ENCODE measurements at regions not wholly inside any gene's neighbourhood (a gene's known extent, or its start where the extent isn't known, plus 50 kb on each side); places are given as distances from the start of the nearest gene placed in this dataset.

GRCh38 chr19:23512151-23512925 lies 117.1 kb upstream of the ZNF91 start:
- H2BK120ac ChIP-seq (ENCODE audit: low read depth, low read length, poor library complexity, severe bottlenecking): no peak overlapping the region
- no peak overlapping the region for H4K8ac ChIP-seq (replicated peaks; ENCODE audit: insufficient read length, low read depth, low read length)
- no peaks in the 10 kb centered on the region for H4K20me1 ChIP-seq (ENCODE audit: control insufficient read depth, insufficient read depth, insufficient read length)
- TF ChIP-seq CTCF (conservative IDR thresholded peaks at IDR 0.05): no peak
- peaks cover 90 to 93% of the 10 kb centered on the region in 2 experiments for H3K9me3 Mint-ChIP-seq
- H2BK15ac ChIP-seq (ENCODE audit: low read depth, low read length): no peak overlapping the region
- no peak overlapping the region for H3K9ac ChIP-seq (ENCODE audit: extremely low read depth, insufficient read length, low read length)
- H3K56ac ChIP-seq (ENCODE audit: insufficient read length, low read depth, low read length): no peak overlapping the region
- WGBS (ENCODE audit: extremely low coverage, insufficient read length, low lambda C conversion rate): no CpG with 5 or more reads among the region's 24 CpGs
- DNase-seq: no peak
- H2AFZ ChIP-seq (ENCODE audit: low read length): no peak overlapping the region
- H3K4me1 Mint-ChIP-seq: no peaks in the 10 kb centered on the region
- H3K9me3 ChIP-seq (ENCODE audit: control insufficient read depth, low read depth, low read length): peaks cover 30% of the 10 kb centered on the region
- H4K5ac ChIP-seq (ENCODE audit: insufficient read length, low read depth, low read length): no peak overlapping the region
- H3K27ac ChIP-seq (ENCODE audit: insufficient read length, low read depth, low read length): no peak overlapping the region
- H3K27me3 ChIP-seq (ENCODE audit: insufficient read depth, low read length): no peaks in the 10 kb centered on the region
- H3K79me2 ChIP-seq (ENCODE audit: insufficient read depth, low read length): no peaks in the 10 kb centered on the region
- H3K27me3 Mint-ChIP-seq (ENCODE audit: low read depth): peaks cover 2% of the 10 kb centered on the region; the same call in 1 of the 2 replicates
- no peaks in the 10 kb centered on the region for H3K23me2 ChIP-seq (ENCODE audit: insufficient read length, low read depth, low read length, poor library complexity, severe bottlenecking)
- H2BK20ac ChIP-seq (ENCODE audit: low read depth, low read length, poor library complexity, severe bottlenecking): no peak overlapping the region
- no peak overlapping the region for H2BK12ac ChIP-seq (ENCODE audit: insufficient read length, low read depth, low read length)
- no peak overlapping the region for H3T11ph ChIP-seq (ENCODE audit: low read length)
- no peak overlapping the region for H3K4me3 Mint-ChIP-seq
- no peak overlapping the region for H2AK5ac ChIP-seq (ENCODE audit: insufficient read length, low read length)
- H3K18ac ChIP-seq (ENCODE audit: insufficient read length, low read depth, low read length): no peak overlapping the region
- no peak overlapping the region for H3K4me2 ChIP-seq (ENCODE audit: insufficient read depth, insufficient read length, low read length)
- no peak overlapping the region for H3K27ac Mint-ChIP-seq
- H3K23ac ChIP-seq (ENCODE audit: insufficient read length, low read depth, low read length): no peak overlapping the region
- no peak overlapping the region for H3K14ac ChIP-seq (ENCODE audit: insufficient read depth, low read length)
- peaks cover 3 to 21% (median 5%) of the 10 kb centered on the region in 3 experiments; a peak in 6 of 7 replicates for H3K36me3 Mint-ChIP-seq (ENCODE audit: insufficient read depth in 1 of 3, low read depth in 3 of 3)
- no peaks in the 10 kb centered on the region for H3K79me1 ChIP-seq (ENCODE audit: insufficient read depth, low read depth, low read length, poor library complexity, severe bottlenecking)
- H3K4ac ChIP-seq (ENCODE audit: low read depth, low read length): no peak overlapping the region
- no peak overlapping the region for H2BK5ac ChIP-seq (ENCODE audit: insufficient read length, low read length)
- no peaks in the 10 kb centered on the region for H3K4me1 ChIP-seq (ENCODE audit: insufficient read depth, low read length)
- H4K91ac ChIP-seq (ENCODE audit: insufficient read length, low read depth, low read length): no peak overlapping the region

Data from H9 (cell line).